Nephron progenitor cell (in vitro differentiated cells): ENCODE measurements at regions not wholly inside any gene's neighbourhood (a gene's known extent, or its start where the extent isn't known, plus 50 kb on each side); places are given as distances from the start of the nearest gene placed in this dataset.

Experiments used
- DNase-seq: peaks from one replicate; pipeline ENCODE4 v3.0.0; 2021
- H3K27ac Mint-ChIP-seq: 2 replicates; pipeline ENCODE4 v1.8.0; 2021; ENCODE audit warnings: mild to moderate bottlenecking, moderate library complexity, mixed read lengths
- H3K27me3 Mint-ChIP-seq: 2 replicates; pipeline ENCODE4 v1.8.0; 2021; ENCODE audit warnings: mild to moderate bottlenecking, low read depth, mixed read lengths; ENCODE audit not compliant: poor library complexity
- H3K36me3 Mint-ChIP-seq: 2 replicates; pipeline ENCODE4 v1.8.0; 2021; ENCODE audit warnings: low read depth, mixed read lengths
- H3K4me1 Mint-ChIP-seq: 2 replicates; pipeline ENCODE4 v1.8.0; 2021; ENCODE audit warnings: mixed read lengths
- H3K4me3 Mint-ChIP-seq: 2 replicates; pipeline ENCODE4 v1.8.0; 2021; ENCODE audit warnings: mild to moderate bottlenecking, moderate library complexity, mixed read lengths
- H3K9me3 Mint-ChIP-seq: 2 replicates; pipeline ENCODE4 v1.8.0; 2021; ENCODE audit warnings: mild to moderate bottlenecking, moderate library complexity, mixed read lengths
- TF ChIP-seq, protein P1 (sequence below): fragments of 200-600 bp; sonication (generic); IDR thresholded peaks from 2 replicates; pipeline ENCODE4 v1.5.0; 2021; ENCODE audit warnings: antibody characterized with exemption

DNA sequence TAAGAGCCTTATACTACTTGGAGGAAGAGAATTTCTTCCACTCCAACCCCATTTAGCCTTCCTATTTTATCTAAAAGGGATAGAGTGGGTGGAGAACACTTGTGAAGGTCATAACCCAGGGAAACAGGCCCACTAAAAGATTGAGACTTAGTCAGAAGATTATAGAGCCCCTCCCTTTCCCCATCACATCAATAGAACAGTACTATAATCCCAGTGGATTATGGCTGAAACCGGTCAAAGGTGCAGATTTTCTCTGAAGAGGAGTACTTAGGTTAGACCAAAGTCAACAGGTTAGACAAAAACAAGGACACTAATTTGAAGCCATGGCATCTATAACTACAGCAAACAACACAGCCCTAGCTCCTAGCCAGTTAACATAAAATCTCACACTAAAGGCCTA lies 330.9 kb upstream of the NOX3 start:
- DNase-seq, result no peak
- H3K9me3 Mint-ChIP-seq, result peaks cover 37% of the 10 kb centered on the region
- TF ChIP-seq, protein P1, sequence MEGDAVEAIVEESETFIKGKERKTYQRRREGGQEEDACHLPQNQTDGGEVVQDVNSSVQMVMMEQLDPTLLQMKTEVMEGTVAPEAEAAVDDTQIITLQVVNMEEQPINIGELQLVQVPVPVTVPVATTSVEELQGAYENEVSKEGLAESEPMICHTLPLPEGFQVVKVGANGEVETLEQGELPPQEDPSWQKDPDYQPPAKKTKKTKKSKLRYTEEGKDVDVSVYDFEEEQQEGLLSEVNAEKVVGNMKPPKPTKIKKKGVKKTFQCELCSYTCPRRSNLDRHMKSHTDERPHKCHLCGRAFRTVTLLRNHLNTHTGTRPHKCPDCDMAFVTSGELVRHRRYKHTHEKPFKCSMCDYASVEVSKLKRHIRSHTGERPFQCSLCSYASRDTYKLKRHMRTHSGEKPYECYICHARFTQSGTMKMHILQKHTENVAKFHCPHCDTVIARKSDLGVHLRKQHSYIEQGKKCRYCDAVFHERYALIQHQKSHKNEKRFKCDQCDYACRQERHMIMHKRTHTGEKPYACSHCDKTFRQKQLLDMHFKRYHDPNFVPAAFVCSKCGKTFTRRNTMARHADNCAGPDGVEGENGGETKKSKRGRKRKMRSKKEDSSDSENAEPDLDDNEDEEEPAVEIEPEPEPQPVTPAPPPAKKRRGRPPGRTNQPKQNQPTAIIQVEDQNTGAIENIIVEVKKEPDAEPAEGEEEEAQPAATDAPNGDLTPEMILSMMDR, result no peak
- peaks cover 6% of the 10 kb centered on the region for H3K4me1 Mint-ChIP-seq
- H3K27me3 Mint-ChIP-seq, result no peaks in the 10 kb centered on the region
- no peak overlapping the region for H3K4me3 Mint-ChIP-seq
- no peak overlapping the region for H3K27ac Mint-ChIP-seq
- no peaks in the 10 kb centered on the region for H3K36me3 Mint-ChIP-seq

DNA sequence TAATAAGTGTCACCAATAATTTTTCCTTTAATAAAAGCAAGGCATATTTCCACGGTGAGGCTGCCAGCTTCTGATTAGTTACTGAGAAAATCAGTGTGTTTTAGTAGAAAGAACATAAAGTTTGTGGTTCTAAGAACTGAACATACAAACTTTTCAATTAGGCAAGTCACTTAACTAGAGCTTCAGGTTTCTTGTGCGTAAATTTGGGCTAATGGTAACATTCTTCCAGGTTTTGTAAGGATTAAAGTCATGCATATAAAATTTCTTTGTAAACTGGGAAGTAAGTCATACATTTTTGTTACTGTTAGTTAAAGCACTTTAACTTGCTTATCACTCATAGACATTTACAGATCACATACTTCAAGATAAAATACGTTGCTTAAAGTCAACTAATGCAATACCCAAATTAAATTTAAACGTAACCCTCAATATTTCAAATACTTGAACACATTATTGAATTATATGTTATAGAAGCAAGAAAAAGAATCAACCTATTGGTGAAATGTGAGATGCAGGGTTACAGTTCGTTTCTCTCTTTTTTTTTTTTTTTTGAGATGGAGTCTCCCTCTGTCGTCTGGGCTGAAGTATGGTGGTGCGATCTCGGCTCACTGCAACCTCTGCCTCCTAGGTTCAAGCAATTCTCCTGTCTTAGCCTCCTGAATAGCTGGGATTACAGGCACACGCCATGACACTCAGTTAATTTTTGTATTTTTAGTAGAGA lies 327.3 kb upstream of the NOX3 start:
- peaks cover 6% of the 10 kb centered on the region for H3K4me1 Mint-ChIP-seq
- DNase-seq, result no peak
- TF ChIP-seq, protein P1, result no peak
- no peak overlapping the region for H3K4me3 Mint-ChIP-seq
- no peaks in the 10 kb centered on the region for H3K36me3 Mint-ChIP-seq
- H3K27me3 Mint-ChIP-seq, result no peaks in the 10 kb centered on the region
- H3K9me3 Mint-ChIP-seq, result peaks cover 13% of the 10 kb centered on the region
- H3K27ac Mint-ChIP-seq, result peak overlapping the region; percentile 45

DNA sequence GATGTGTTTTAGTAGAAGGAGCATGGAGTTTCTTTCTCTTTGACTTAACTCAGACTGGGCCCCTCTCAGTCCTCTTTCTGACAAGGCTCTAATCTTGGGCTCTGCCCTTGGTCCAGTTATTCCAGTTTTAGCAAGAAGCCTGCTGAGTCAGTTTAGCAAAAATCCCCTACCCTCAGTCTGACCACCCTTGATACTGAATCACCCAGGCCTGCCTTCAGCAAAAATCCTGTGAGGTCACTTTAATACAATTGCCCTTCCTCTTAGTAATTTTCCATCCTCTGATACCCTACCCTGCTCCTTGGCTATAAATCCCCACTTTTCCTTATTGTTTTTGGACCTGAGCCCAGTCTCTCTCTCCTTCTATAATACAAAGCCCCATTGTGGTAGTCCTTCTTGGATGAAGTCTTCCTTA lies 326.7 kb upstream of the NOX3 start:
- Mint-ChIP-seq H3K4me3 (no peak overlapping the region), H3K9me3 (peaks cover 7% of the 10 kb centered on the region), H3K36me3 (no peaks in the 10 kb centered on the region), H3K27ac (no peak overlapping the region), H3K4me1 (peaks cover 6% of the 10 kb centered on the region), H3K27me3 (no peaks in the 10 kb centered on the region)
- TF ChIP-seq, protein P1, result no peak
- DNase-seq, result no peak

DNA sequence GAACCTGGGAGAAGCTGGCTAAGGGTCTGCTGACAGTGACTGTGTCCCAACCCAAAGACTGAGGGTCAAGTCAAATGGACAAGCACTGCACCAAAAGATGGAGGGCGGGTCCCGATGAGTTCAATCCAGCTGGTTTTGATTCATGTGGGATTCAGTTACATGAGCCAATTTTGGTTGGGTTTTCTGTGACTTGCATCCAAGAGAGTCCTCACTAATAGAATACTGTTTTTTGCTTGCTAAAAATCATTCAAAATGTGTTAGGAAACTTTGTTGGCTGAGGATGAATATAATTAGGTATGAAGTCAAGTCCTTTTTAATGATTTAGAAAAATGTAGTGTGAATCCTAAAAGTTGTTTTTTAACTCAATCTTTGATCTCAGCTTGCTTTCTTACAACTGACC lies 323.8 kb upstream of the NOX3 start:
- DNase-seq, result no peak
- H3K4me3 Mint-ChIP-seq, result no peak overlapping the region
- H3K27ac Mint-ChIP-seq, result no peak overlapping the region
- TF ChIP-seq, protein P1, result no peak
- peaks cover 1% of the 10 kb centered on the region for H3K27me3 Mint-ChIP-seq
- peaks cover 6% of the 10 kb centered on the region for H3K4me1 Mint-ChIP-seq
- H3K36me3 Mint-ChIP-seq, result no peaks in the 10 kb centered on the region
- no peaks in the 10 kb centered on the region for H3K9me3 Mint-ChIP-seq

DNA sequence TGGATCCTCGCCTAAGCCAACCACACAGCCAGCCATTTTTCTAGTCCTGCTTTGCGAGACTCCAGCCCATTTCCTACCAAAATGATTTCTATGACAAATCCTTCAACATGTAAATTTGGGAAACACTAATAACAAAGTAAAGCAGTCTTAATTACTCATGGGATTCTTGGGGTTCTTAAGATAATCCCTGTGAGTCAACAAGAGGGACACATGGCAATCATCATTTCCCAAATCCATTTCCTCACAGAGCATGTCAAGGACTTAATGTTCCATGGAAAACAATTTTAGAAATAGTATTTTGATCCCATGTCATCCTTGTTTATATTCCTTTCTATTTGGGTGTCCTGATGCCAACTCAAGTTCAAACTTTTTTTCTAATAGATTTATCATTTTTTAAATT lies 322.7 kb upstream of the NOX3 start:
- Mint-ChIP-seq H3K27me3 (peaks cover 3% of the 10 kb centered on the region), H3K27ac (no peak overlapping the region), H3K36me3 (no peaks in the 10 kb centered on the region), H3K4me1 (peaks cover 6% of the 10 kb centered on the region), H3K9me3 (peaks cover 9% of the 10 kb centered on the region), H3K4me3 (no peak overlapping the region)
- TF ChIP-seq, protein P1, result no peak
- no peak for DNase-seq

DNA sequence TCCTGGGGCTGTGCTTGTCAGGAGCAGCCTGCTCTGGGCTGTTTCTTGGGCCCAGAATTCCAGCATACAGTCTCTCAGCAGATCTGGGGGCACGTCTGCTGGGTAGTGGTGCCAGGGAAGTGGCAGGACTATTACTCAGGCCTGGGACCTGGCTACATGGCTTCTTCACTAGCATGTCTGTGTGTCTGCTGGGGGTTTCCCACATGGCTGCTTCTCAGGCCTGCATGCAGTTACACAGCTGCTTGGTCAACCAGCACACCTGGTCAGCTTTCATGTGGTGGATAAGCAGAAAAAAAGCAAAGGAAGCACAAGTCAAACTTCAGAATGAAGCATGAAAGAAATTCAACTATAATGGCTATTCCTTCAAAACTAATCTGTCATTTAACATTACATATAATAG lies 316.2 kb upstream of the NOX3 start:
- H3K27ac Mint-ChIP-seq, result no peak overlapping the region
- no peak overlapping the region for H3K4me3 Mint-ChIP-seq
- DNase-seq, result no peak
- H3K4me1 Mint-ChIP-seq, result no peaks in the 10 kb centered on the region
- peaks cover 26% of the 10 kb centered on the region for H3K9me3 Mint-ChIP-seq
- peaks cover 3% of the 10 kb centered on the region for H3K27me3 Mint-ChIP-seq
- H3K36me3 Mint-ChIP-seq, result no peaks in the 10 kb centered on the region
- TF ChIP-seq, protein P1, result no peak
